ENCODE measurements at regions not wholly inside any gene's neighbourhood (a gene's known extent, or its start where the extent isn't known, plus 50 kb on each side); places are given as distances from the start of the nearest gene placed in this dataset.

DNA sequence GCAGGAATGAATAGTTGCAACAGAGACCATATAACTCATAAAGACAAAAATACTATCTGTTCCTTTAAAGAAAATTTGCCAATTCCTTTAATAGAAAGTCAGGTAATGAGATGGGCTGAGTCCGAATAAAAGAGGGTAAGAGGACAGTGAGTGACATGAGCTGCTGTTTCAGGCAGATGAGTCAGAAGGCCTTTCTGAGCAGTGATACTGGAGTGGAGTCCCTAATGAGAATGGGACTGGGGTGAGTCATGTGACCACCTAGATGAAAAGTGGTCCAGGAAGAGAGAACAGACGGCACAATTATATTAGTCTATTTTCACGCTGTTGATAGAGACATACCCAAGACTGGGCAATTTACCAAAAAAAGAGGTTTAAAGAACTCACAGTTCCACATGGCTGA lies 393.7 kb downstream of the BCL11B start:
- no peak for DNase-seq

DNA sequence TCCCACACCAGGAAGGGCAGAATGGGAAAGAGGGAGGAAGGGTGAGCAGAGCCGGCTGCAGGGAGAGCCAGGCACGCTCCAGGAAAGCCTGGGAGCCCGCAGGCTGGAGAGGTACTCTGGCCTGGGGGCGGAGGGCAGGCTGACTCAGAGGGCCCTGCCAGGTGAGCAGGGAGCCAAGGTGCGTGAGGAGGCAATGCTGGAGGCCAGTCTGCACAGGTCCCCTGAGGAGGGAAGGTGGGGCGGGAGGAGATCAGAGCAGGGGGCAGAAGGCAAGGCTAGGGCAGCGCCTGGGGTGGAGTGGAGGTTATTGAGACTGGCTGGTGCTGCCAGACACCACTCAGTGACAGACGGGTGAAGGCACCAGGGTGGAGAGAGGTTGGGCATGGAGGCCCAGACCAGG lies 385.0 kb downstream of the BCL11B start:
- no peak for DNase-seq

DNA sequence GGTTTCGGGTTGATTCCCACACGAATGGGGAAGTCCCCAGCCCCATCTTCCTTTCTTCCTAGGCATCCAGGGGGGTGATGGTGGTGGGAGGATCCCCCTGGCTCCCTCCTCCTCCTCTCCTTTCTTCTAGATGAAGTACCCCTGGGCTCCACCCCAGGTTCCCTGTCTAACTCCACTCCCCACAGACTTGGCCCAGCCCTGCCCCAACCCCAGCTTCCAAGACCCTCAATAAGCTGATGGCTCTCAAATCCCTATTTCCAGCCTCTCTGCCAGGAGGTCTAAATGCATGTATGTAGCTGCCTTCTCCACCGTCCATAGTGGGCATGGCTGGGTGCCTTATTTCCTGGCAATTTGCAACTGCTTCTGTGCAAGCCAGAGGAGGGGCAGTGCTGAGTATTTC lies 383.7 kb downstream of the BCL11B start:
- DNase-seq: no peak

DNA sequence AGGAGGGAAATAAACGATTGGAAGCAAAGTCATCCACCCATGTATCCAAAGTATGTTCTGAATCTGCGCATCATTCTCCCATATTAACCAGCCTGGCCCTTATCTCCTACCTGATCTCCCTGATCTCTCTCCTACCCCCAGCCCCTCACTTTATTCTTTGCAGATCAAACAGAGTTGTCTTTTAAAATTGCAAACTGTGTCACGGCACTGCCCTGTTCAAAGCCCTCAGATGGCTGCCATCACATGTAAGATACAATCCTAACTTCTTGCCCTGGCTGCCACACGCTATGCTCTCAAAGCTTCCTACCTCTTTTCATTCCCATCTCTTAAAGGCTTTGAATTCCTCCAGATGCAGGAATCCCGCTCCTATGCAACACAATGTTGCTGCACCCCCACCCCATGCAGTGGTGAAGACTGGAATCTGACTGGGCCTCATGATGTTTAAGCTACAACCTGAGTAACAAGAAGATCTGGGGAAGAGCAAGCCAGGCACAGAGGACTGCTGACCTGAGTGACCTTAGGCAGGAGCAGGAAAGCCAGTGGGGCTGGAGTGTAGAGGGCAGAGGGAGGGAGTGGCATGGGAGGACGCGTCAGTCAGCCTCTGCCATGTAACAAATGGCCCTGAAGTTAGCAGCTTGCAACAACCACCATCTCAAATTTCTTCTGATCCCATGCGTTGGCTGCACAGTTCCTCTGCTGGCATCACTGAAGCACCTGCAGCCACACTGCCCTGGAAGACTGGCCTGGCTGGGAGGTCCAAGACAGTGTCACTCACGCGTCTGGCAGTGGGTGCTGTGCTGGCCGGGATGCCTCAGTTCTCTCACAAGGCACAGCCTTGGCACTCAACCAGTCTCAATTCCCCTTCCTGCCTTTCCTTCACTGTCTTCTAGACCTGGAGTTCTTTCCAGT lies 382.8 kb downstream of the BCL11B start:
- no peak for DNase-seq

DNA sequence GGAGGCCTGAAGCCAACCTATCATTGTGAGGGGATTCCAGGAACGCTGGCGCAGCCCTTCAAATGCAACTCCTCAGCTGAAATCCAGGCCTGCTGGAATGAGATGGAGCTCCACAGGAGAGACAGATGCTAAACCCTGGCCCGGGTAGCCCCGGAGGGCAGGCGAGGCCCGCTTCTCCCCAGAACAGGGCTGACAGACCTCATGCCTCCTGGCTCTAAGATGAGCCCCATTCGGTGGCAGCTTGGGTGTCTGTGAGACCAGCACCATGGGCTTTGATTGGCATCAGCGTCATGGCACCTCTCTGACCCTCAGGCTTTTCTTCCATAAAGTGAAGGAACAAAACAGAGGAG lies 382.2 kb downstream of the BCL11B start:
- no peak for DNase-seq

DNA sequence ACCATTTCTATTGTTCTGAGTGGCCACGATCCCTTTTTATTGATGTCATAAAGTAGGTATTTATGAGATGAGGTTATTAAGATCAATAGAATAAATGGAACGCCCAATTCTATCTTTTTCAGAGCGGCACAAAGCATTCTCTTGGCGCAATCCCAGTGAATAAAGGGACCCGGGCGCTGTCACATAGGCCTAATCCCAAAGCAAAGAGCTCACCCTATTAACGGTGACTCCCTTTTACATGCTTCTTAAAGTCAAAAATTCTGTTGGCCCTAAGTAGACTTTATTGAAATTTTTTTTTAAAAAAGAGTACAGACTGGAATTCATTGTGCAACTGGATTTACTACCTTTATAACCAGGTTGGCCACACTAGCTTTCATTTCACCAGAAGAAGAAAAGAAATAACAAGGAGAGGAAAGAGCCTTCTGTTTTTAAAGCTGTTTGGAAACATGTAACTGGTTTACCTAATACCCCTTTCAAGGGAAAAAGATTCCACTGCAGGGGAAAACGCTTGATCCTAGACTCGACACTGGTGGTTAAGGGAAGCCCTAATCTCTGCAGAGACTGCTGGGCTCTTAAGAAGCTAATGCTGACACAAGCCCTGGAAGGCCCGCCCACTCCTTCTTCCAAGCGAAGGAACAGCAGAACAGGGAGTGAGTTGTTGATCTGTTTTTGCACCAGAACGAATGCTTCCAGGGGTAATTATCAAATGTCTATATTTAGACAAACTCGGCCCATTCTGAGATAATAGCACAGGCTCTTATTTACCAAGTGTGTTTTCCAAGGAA lies 381.2 kb downstream of the BCL11B start:
- no peak for DNase-seq

DNA sequence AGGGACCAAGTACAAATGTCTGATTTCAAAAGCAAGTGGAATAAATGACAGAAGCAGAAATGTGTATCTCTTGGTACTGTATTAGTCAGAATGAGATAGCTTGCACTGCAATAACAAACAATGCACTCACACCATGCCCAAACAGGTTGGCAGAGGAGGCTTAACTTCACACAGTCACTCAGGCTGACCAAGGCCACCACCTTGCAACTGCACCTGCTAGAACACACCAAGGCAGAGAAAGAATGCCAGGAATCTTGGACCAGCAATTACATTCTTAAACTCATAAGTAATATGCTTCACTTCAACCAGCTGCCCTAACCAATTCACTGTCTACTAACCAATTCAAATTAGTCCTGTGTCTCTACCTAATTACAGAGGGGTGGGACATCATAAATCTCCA lies 378.3 kb downstream of the BCL11B start:
- no peak for DNase-seq

DNA sequence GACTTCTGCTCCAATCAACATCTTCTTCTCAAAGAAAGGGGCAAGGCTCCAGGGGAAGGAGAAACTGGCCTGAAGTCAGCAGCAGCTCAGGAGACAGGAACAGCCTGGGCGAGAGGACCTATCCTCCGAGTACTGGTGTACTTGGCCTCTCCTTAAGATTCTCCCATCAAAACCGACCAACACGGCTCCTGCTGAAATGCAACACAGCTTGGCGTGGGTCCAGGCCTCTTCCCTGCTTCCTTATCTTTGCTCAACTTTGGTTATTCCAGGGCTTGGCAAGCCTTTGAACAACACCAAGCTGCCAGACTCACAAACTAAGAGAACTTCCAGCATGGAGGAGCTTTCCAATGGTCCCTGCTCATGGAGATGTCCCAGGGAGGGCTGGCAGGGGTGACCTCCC lies 377.4 kb downstream of the BCL11B start:
- DNase-seq: no peak

DNA sequence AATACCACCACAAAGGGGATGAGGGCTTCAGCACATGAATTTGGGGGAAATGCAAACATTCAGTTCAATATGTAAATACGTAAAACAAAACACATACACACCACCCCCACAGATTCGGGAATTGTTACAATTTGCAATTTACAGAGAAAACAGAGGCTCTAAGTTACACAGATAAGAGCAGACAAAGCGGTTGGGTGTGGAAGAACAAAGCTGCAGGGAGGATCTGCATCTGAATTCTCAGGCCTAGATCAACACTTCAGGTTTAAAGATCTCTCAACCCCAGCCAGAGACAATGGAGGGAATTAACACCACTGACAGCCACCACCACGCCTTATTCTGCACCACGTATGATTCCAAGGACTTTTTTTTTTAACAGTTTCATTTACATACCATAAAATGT lies 375.5 kb downstream of the BCL11B start:
- DNase-seq: no peak

DNA sequence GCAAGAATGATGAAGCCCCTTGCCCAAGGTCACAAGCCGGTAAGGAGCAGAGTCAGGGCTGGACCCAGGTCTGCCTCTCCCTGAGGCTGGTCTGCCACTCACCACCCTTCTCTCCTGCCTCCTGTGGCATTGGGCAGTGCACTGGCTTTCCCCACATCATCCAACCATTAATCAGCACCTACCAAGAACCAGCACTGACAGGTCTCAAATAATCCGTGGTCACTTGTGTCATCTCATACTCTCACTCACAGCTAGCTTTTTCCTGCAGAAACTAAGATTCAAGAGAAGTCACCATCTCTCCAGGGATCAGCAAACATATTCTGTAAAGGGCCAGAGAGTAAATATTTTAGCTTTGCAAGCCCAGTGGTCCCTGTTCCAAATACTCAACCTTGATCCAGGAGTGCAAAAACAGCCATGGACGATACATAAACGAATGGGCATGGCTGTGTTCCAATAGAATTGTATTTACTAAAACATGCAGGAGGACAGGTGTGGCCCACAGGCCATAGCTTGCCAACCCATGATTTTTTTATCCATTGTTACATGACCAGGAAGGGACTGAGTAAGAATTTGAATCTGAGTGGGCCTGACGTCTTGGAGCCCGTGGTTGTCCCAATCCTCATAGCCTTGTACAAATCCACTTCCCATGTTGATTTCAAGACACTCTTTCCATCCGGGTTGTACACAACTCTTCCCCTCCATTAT lies 374.2 kb downstream of the BCL11B start:
- DNase-seq: no peak

DNA sequence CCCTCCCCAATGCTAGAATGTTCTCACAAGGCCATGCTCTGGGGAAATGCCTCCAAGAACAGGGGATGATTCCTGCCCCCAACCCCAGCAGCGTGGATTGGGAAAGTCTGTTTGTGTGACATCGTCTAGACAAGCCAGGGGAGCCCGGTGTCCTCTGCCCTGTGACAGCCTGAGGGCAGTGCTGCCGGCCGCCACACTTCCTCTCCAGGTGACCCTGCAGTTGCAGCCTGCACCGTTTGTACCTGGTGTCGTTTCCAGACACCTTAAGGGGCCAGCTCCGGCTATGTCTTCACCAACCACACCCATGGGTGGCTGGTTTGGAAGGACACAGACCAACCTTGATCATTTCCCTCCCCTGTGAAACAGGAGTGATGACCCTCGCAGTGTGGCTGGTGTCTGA lies 372.6 kb downstream of the BCL11B start:
- no peak for DNase-seq

DNA sequence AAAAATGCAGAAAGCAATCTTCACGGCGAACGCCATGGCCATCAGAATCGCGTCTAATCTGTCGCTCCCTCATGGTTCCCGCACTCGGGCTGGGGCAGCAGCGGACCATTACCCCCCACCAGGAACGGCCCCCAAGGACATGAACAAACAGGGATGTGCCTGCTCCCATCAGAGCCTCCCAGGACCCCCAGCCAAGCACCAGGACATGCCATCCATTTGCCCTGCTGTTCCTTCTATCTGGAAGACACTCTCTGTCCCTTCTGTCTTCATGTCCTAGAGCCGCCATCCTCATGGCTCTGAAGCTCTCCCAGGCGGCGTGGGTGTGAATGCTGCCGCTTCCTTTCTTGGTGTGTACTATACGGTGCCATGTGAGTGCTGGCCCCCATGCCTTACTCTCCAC lies 371.8 kb downstream of the BCL11B start:
- no peak for DNase-seq

DNA sequence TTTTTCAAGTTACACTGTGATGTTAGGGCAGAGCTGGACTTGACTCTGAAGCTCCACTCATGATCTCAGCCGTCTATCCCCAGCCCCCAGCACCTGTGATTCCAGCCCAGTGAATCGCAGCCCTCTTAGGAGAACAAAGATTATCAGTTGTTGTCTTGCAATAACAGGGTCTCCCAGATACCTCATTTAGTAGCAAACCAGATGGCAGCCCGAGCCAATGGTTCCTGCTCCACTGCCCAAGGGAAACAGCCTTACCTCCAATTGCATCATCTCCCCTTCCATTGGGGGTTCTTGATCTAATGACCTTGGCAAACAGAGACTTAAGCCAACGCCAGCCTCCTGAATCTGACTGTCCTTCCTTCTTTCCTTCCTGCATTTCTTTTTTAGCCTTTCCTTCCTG lies 371.2 kb downstream of the BCL11B start:
- DNase-seq: no peak

DNA sequence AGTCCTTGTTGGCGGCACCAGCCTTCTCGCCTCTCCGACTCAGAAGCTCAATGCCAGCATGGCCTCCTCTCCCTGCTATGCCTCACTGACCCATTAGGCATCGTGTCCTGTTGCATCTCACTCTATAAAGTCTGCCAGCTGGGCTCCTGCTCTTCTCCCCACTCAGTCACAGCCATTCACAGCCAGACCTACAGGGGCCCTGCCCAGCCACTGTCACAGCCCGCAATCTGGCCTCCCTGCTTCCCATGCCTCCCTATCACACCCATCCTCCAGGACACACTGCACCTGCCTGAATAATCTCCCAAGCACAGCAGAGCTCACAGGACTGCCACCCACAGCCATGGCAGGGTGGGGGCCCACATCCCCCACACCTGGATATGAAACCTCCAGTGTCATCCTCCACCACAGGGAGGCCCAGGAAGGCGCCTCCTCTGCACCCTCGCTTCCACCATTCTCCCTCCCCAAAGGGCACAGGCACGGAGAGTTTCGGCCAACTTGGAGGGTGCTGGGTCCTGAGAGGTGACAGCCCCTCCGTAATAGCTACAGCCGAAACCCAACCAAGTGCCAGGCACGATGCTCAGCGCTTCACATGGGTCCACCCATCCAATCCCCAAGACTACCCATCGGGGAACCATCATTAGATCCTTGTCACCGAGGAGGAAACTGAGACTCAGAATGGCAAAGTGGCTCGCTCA lies 370.3 kb downstream of the BCL11B start:
- no peak for DNase-seq

DNA sequence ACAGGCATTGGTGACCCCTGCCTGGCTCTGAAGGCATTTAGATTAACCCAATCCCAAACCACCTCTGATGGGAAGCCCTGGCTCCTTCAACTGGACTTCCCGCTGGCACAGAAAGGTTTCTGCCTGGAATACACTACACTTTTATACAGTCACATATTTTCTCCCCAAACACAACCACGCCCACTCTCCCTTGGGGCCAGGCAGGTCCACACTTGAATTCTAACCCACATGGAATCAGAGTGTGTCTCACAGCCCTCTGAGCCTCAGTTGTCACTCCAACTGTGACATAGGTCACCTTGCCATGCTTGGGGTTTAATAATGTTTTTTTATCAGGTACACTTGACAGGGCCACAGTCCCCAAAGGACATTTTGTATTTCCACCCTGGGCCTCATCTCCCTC lies 368.6 kb downstream of the BCL11B start:
- no peak for DNase-seq

DNA sequence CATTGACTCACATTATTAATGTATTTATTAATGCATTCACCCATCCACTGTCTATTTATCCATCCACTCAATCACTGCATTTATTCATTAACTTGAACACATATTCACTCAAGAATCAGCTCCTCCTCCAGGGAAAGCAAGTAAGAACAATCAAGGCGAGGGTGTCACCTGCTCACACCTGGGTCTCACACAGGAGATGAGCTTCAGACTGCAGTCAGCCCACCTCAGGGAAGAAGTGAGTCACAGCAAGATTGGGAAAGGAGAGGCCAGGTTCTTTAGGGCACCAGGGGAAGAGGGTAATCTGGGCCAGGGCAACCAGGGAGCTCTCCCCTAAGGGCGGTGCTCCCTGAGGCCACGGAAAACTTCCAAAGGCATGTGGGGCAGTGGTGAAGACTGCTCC lies 367.3 kb downstream of the BCL11B start:
- no peak for DNase-seq

DNA sequence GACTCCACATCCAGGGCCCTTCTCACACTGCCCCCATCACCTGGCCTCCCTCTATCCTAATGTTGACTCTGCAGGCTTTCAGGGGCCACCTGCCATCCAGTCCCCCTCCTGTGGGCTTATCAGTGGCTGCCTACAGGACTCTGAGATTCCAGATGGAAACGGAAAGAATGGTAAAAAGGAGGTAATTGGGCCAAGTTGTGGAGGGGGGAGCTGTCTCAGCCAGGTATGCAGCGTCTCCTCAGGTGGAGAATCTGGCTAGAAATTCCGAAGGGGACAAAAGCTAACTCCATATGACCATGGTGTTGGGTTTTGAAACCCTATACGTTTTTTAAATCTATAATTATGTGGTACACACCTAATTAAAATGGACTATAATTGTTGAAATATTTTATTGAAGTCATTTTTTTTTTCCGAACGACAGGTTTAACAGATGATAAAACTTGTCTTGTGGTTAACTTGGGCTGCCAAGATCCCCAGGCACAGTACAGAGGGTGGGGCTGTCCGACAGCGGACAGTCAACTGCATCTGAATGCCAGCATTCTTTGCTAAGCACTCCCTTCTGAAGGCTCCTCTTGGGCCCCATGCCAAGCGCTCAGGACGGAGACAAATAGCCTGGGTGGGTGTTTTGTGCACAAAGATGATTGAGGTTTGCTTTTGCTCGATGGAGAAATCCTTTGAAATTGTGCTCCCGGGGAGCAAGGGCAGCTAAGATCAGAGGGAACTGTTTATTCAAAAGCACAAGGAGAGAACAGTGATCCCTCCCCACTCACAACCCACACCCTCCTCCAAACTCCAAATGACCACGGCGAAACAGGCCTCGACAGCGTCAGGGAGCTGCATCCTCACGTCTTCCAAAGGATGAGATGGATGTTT lies 365.6 kb downstream of the BCL11B start:
- DNase-seq: no peak

DNA sequence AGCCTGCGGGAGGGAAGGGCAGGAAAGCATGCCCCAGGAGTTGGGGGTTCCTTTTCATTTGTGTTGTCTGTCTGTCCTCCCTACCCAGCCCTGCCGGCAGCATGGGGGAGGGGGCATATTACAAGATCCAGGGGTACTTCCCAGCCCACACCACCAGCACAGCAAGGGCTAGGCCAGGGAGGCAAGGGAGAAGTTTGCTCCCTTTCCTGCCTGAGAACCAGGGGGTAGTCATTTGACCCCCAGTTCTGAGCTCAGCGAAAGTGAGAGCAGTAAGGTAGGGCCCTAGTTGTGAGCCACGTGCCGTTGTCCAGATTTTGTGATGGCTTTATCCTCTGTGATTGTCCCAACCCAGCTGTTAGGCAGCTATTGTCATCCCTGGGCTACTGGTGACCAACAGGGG lies 364.7 kb downstream of the BCL11B start:
- DNase-seq: no peak

DNA sequence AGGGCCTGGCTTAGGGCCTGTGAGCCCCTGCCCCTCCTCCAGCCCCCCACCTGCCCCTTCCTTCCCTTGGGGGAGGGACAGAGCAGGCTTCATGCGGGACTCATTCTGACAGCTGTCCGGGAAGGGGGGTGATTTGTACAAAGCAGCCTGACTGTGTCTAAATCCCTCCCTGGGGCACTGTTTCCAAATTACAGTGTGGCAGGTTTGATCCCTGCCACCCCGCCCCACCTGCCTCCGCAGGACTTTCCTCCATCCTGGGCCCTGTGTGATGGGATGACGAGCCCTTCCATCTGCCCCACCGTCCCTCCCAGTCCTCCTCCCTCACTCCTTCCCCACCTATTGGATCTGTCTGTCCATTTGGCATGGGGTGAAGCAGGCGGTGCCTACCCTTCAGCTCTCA lies 363.9 kb downstream of the BCL11B start:
- DNase-seq: no peak

DNA sequence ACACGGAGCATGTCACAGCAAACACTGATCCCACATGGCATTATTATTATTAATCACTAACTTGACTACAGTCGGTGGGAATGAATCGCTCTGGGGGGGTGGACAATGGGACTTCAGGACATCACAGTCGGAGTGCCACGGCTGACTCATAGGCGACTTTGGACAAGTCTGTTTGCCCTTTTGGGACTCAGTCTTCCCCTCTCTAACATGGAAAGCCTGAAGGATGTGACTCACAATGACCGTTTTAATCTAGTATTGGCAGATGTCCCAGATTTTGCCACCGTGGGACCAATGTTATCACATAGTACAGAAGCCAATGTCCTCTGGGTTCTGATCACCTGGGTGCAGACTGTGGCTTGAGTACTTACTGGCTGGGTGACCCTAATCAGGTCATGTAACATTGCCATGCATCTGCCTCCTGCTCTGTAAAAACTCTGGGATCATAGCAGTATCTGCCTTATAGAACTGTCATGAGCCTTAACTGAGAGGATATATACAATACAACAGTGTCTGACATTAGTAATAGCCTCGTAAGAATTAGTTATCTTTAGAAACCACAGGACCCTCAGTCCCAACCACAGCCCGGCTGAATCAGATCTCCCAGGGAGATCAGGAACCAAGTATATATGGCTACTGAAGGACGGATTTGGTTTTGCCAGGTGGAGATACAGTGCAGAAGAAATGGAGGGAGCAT lies 362.6 kb downstream of the BCL11B start:
- DNase-seq: no peak

DNA sequence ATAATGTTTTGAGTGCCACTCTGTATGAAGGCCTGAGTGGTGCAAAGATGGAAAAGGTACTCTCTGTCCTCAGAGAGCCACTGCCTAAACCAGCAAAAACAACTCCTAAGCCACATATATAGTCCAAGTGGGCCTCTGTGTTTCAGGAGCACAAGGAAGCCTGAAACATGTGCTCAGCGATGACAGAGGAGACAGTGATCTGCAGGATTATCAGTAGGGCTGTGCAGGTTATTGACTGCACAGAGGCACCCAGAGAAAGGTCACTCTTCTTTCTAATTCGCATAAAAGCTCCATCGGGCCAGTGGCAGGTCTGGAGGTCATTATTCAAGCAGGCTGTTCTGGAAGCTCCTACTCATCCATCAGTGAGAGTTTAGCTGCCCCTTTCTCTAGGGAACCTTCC lies 361.9 kb downstream of the BCL11B start:
- no peak for DNase-seq

DNA sequence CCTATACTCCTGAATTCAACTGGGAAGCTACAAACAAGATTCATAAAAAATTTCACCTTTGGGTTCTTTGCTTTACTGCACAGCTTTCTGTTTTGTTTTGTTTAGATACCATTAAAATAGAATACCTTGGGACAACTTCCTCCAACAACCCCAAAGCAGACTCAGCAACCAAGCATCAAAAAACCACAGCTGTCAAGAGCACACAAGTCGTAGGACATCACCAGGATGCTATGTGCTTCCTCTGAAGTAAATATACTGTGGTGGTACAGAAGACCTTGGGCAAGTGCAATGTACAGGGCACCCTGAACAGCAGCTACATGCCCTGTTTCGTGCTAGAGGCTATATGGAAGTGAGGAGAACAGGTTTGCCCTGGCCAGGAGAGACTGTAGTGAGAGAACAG lies 359.3 kb downstream of the BCL11B start:
- DNase-seq: no peak
